ENCODE measurements at regions not wholly inside any gene's neighbourhood (a gene's known extent, or its start where the extent isn't known, plus 50 kb on each side); places are given as distances from the start of the nearest gene placed in this dataset.
A peak's percentile ranks its signal among the peaks of the same experiment; 100 is the strongest.
"Not testable (repeated sequence)": the region's sequence is repeated elsewhere in the genome, so short reads cannot be mapped to it uniquely, and the experiment has no call there.

DNA sequence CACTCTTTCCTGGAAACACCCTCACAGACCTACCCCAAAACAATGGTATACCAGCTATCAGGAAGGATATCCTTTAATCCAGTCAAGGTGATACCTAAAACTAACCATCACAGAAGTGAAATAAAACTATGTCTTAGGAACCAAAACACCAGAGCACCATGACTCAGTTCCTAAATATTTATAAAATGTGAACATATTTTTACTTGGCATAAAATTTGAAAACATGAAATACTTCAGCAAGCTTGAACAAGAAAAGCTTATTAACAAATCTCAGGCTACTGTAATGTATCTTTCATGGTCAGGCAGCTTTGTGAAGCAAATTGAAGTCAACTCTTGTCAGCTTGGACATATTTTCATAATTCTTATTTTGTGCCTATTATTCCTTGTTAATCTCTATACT, 440.8 kb upstream of the CDH20 start:
- Histone ChIP-seq H3K36me3 (ENCODE audit: control insufficient read depth, insufficient read depth, low read length, severe bottlenecking) (no peaks in the 10 kb centered on the region), H3K9ac (ENCODE audit: low read length) (peak overlapping the region; percentile 31), H3K9me3 (ENCODE audit: control insufficient read depth, low read length) (no peaks in the 10 kb centered on the region), H3K27me3 (replicated peaks; ENCODE audit: control insufficient read depth, insufficient read depth, low read length) (no peaks in the 10 kb centered on the region), H3K4me3 (ENCODE audit: low read length) (no peak overlapping the region), H3K4me1 (ENCODE audit: control insufficient read depth, insufficient read depth, low read length) (peaks cover 30% of the 10 kb centered on the region)
- DNase-seq (ENCODE audit: low read depth), result peak; percentile 47

DNA sequence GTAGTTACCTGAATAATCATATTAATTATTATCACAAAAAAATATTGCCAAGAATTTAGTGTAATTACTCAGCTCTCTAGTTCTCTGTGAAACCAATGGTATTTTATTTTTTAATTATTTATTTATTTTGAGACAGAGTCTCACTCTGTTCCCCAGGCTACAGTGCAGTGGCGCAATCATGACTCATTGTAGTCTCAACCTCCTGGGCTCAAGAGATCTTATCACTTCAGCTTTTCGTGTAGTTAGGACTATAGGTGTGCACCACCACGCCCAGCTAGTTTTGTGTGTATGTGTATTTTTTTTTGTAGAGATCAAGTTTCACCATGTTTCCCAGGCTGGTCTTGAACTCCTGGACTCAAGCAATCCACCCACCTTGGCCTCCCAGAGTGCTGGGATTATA, 440.4 kb upstream of the CDH20 start:
- Histone ChIP-seq H3K9me3 (ENCODE audit: control insufficient read depth, low read length) (no peaks in the 10 kb centered on the region), H3K4me1 (ENCODE audit: control insufficient read depth, insufficient read depth, low read length) (peaks cover 30% of the 10 kb centered on the region), H3K27me3 (replicated peaks; ENCODE audit: control insufficient read depth, insufficient read depth, low read length) (no peaks in the 10 kb centered on the region), H3K9ac (ENCODE audit: low read length) (peak overlapping the region; percentile 31), H3K4me3 (ENCODE audit: low read length) (peak overlapping the region; percentile 8), H3K36me3 (ENCODE audit: control insufficient read depth, insufficient read depth, low read length, severe bottlenecking) (no peaks in the 10 kb centered on the region)
- peak; percentile 78 for DNase-seq (ENCODE audit: low read depth)

DNA sequence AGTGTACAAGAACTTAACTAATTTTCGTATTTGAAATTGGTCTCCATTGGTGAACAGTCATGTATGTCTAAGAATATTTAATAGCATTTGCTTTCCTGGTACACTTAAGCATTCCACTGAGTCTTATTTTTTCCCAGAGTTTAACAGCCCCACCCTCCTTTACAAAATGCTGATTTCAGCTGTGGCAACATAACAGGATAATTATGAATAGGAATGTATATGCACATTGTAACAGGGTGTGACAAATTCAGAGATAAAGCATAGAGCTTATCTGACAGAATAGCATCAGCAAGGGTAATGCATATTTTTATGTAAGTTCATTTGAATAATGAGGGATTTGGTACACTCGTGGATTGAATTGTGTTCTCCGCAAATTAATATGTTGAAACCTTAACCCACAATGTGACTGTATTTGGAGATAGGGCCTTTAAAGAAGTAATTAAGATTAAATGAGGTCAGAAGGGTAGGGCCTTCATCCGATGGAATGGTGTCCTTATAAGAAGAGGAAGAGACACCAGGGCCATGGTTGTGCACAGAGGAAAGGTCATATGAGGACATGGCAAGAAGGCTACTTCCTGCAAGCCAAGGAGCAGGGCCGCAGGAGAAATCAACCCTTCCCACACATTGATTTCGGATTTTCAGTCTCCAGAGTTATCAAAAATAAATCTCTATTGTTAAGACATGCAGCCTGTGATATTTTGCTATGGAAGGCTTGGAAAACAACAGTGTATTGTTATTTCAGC, 439.7 kb upstream of the CDH20 start:
- Histone ChIP-seq H3K36me3 (ENCODE audit: control insufficient read depth, insufficient read depth, low read length, severe bottlenecking) (no peaks in the 10 kb centered on the region), H3K9ac (ENCODE audit: low read length) (no peak overlapping the region), H3K4me1 (ENCODE audit: control insufficient read depth, insufficient read depth, low read length) (peaks cover 30% of the 10 kb centered on the region), H3K27me3 (replicated peaks; ENCODE audit: control insufficient read depth, insufficient read depth, low read length) (no peaks in the 10 kb centered on the region), H3K4me3 (ENCODE audit: low read length) (peak overlapping the region; percentile 8), H3K9me3 (ENCODE audit: control insufficient read depth, low read length) (no peaks in the 10 kb centered on the region)
- DNase-seq (ENCODE audit: low read depth), result peak; percentile 27

DNA sequence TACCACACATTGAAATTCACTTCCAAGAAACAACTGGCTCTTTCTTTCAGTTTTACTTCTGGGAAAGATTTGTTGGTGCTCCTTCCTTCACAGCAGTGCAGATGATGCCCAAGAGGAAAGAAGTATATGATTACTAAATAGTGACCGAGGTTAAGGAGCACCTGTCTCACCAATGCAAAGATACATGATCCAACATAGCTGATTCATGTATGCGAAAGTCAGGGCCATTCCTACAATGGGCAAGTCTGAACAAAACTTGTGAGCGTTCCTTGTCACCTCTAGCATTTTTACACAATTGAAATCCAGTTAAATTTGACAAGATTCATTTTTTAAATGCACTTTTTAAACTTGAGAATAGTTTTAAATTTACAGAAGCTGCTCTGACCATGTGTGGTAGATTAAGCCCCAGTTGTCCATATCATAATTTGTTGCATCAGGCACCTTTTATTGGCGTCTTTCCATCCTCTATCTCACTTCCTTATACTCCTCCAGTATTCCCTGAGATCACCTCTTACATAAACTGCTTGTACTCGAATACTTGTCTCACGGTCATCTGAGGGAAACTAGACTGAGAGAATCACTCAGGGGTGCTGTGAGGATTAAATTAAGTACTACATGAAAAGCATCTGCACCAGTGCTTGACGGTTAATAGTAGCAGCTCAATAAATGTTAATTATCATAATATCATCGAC, 438.8 kb upstream of the CDH20 start:
- Histone ChIP-seq H3K4me1 (ENCODE audit: control insufficient read depth, insufficient read depth, low read length) (peaks cover 30% of the 10 kb centered on the region), H3K9ac (ENCODE audit: low read length) (no peak overlapping the region), H3K9me3 (ENCODE audit: control insufficient read depth, low read length) (no peaks in the 10 kb centered on the region), H3K4me3 (ENCODE audit: low read length) (no peak overlapping the region), H3K27me3 (replicated peaks; ENCODE audit: control insufficient read depth, insufficient read depth, low read length) (no peaks in the 10 kb centered on the region), H3K36me3 (ENCODE audit: control insufficient read depth, insufficient read depth, low read length, severe bottlenecking) (no peaks in the 10 kb centered on the region)
- no peak for DNase-seq (ENCODE audit: low read depth)

DNA sequence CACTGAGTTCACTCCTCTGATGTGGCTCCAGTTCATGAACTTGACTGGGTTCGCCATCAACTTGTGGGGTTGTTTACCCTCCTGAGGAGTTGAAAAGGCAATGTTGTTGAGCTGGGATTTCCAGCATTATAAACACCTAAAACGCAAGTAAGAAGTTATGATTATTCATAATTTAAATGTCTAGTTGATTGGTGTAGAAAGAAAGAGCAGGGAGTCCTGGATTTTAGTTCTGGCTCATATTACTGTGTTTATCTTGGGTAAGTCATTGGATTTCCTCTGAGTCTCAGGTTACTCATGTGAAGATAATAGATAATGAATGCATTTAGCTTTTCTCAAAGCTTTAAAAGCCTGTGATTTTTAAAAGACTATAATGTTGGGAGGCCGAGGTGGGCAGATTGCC, 438.0 kb upstream of the CDH20 start:
- Histone ChIP-seq H3K9me3 (ENCODE audit: control insufficient read depth, low read length) (no peaks in the 10 kb centered on the region), H3K36me3 (ENCODE audit: control insufficient read depth, insufficient read depth, low read length, severe bottlenecking) (no peaks in the 10 kb centered on the region), H3K9ac (ENCODE audit: low read length) (no peak overlapping the region), H3K4me3 (ENCODE audit: low read length) (no peak overlapping the region), H3K4me1 (ENCODE audit: control insufficient read depth, insufficient read depth, low read length) (peaks cover 30% of the 10 kb centered on the region), H3K27me3 (replicated peaks; ENCODE audit: control insufficient read depth, insufficient read depth, low read length) (no peaks in the 10 kb centered on the region)
- DNase-seq (ENCODE audit: low read depth), result peak; percentile 40

- Histone ChIP-seq H3K9ac (ENCODE audit: low read length) (no peak overlapping the region), H3K9me3 (ENCODE audit: control insufficient read depth, low read length) (no peaks in the 10 kb centered on the region), H3K4me3 (ENCODE audit: low read length) (no peak overlapping the region), H3K4me1 (ENCODE audit: control insufficient read depth, insufficient read depth, low read length) (peaks cover 18% of the 10 kb centered on the region), H3K36me3 (ENCODE audit: control insufficient read depth, insufficient read depth, low read length, severe bottlenecking) (no peaks in the 10 kb centered on the region), H3K27me3 (replicated peaks; ENCODE audit: control insufficient read depth, insufficient read depth, low read length) (no peaks in the 10 kb centered on the region)
- no peak for DNase-seq (ENCODE audit: low read depth)
Measured at GRCh38 chr18:60898111-60898510, 435.1 kb upstream of the CDH20 start.

GRCh38 chr18:60905699-60906098, 427.5 kb upstream of the CDH20 start:
- H3K36me3 ChIP-seq (ENCODE audit: control insufficient read depth, insufficient read depth, low read length, severe bottlenecking), result no peaks in the 10 kb centered on the region
- H3K9ac ChIP-seq (ENCODE audit: low read length), result no peak overlapping the region
- H3K9me3 ChIP-seq (ENCODE audit: control insufficient read depth, low read length), result no peaks in the 10 kb centered on the region
- H3K4me1 ChIP-seq (ENCODE audit: control insufficient read depth, insufficient read depth, low read length), result peaks cover 6% of the 10 kb centered on the region
- no peak for DNase-seq (ENCODE audit: low read depth)
- no peaks in the 10 kb centered on the region for H3K27me3 ChIP-seq (replicated peaks; ENCODE audit: control insufficient read depth, insufficient read depth, low read length)
- H3K4me3 ChIP-seq (ENCODE audit: low read length), result no peak overlapping the region

- peak; percentile 64 for DNase-seq (ENCODE audit: low read depth)
- no peak overlapping the region for H3K9ac ChIP-seq (ENCODE audit: low read length)
- no peaks in the 10 kb centered on the region for H3K9me3 ChIP-seq (ENCODE audit: control insufficient read depth, low read length)
- H3K36me3 ChIP-seq (ENCODE audit: control insufficient read depth, insufficient read depth, low read length, severe bottlenecking), result no peaks in the 10 kb centered on the region
- peaks cover 6% of the 10 kb centered on the region for H3K4me1 ChIP-seq (ENCODE audit: control insufficient read depth, insufficient read depth, low read length)
- no peaks in the 10 kb centered on the region for H3K27me3 ChIP-seq (replicated peaks; ENCODE audit: control insufficient read depth, insufficient read depth, low read length)
- H3K4me3 ChIP-seq (ENCODE audit: low read length), result no peak overlapping the region
Measured at GRCh38 chr18:60910534-60910933, 422.7 kb upstream of the CDH20 start.

GRCh38 chr18:60911504-60911903, 421.7 kb upstream of the CDH20 start:
- Histone ChIP-seq H3K4me1 (ENCODE audit: control insufficient read depth, insufficient read depth, low read length) (peaks cover 6% of the 10 kb centered on the region), H3K4me3 (ENCODE audit: low read length) (no peak overlapping the region), H3K36me3 (ENCODE audit: control insufficient read depth, insufficient read depth, low read length, severe bottlenecking) (no peaks in the 10 kb centered on the region), H3K9me3 (ENCODE audit: control insufficient read depth, low read length) (peaks cover 3% of the 10 kb centered on the region), H3K9ac (ENCODE audit: low read length) (no peak overlapping the region), H3K27me3 (replicated peaks; ENCODE audit: control insufficient read depth, insufficient read depth, low read length) (no peaks in the 10 kb centered on the region)
- no peak for DNase-seq (ENCODE audit: low read depth)

DNA sequence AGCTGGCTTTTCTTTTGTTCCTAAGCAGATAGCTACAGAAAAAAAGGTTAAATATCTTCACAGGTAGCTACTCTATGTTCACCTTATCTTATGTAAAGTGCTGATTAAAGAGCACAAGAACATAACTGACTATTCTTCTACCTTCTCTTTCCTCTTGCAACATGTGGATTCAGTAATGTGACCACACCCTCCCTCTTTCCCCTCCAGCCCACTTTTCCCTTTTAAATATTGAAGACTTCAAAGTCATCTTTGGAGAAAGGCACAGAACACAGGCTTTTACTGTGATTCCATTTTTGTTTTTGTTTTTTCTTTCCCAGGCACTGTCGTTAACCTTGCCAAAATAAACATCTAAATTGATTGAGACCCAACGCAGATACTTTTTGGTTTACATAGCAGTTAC, 418.1 kb upstream of the CDH20 start:
- H3K36me3 ChIP-seq (ENCODE audit: control insufficient read depth, insufficient read depth, low read length, severe bottlenecking), result no peaks in the 10 kb centered on the region
- H3K4me1 ChIP-seq (ENCODE audit: control insufficient read depth, insufficient read depth, low read length), result peaks cover 2% of the 10 kb centered on the region
- no peak for DNase-seq (ENCODE audit: low read depth)
- peaks cover 3% of the 10 kb centered on the region for H3K9me3 ChIP-seq (ENCODE audit: control insufficient read depth, low read length)
- no peak overlapping the region for H3K9ac ChIP-seq (ENCODE audit: low read length)
- H3K4me3 ChIP-seq (ENCODE audit: low read length), result no peak overlapping the region
- H3K27me3 ChIP-seq (replicated peaks; ENCODE audit: control insufficient read depth, insufficient read depth, low read length), result no peaks in the 10 kb centered on the region

- H3K4me3 ChIP-seq (ENCODE audit: low read length); H3K27me3 ChIP-seq (replicated peaks; ENCODE audit: control insufficient read depth, insufficient read depth, low read length); DNase-seq (ENCODE audit: low read depth); H3K9me3 ChIP-seq (ENCODE audit: control insufficient read depth, low read length); H3K36me3 ChIP-seq (ENCODE audit: control insufficient read depth, insufficient read depth, low read length, severe bottlenecking); H3K9ac ChIP-seq (ENCODE audit: low read length): not testable (repeated sequence)
- peaks cover 11% of the 10 kb centered on the region for H3K4me1 ChIP-seq (ENCODE audit: control insufficient read depth, insufficient read depth, low read length)
Measured at GRCh38 chr18:60918862-60919261, 414.4 kb upstream of the CDH20 start.

Data from adipocyte (in vitro differentiated cells).